ENCODE measurements at regions not wholly inside any gene's neighbourhood (a gene's known extent, or its start where the extent isn't known, plus 50 kb on each side); places are given as distances from the start of the nearest gene placed in this dataset.

GRCh38 chr5:17831279-17831678 is 197.0 kb downstream of the TAF11L14 start:
- H3K27me3 ChIP-seq (replicated peaks; ENCODE audit: control insufficient read depth, insufficient read depth, low read length): no peaks in the 10 kb centered on the region
- no TSS peak for BruUV-seq (replicated peaks)
- ChIA-PET CTCF (no interaction called here), POLR2A (no interaction called here)
- DNase-seq: no peak
- Mint-ChIP-seq H3K4me1 (ENCODE audit: low read depth, unreplicated experiment) (no peaks in the 10 kb centered on the region), H3K27ac (ENCODE audit: unreplicated experiment) (no peak overlapping the region), H3K4me3 (ENCODE audit: unreplicated experiment) (no peak overlapping the region), H3K9me3 (ENCODE audit: unreplicated experiment) (no peaks in the 10 kb centered on the region), H3K36me3 (ENCODE audit: insufficient read depth, unreplicated experiment) (no peaks in the 10 kb centered on the region), H3K27me3 (ENCODE audit: insufficient read depth, unreplicated experiment) (peaks cover 3% of the 10 kb centered on the region)
- no peaks in the 10 kb centered on the region; the same call in 1 of the 2 replicates for H3K9me3 ChIP-seq
- no peak for TF ChIP-seq CTCF (IDR thresholded peaks at IDR 0.05; ENCODE audit: insufficient read depth in 1 of 2, low read depth in 1 of 2, low read length in 1 of 2, severe bottlenecking in 1 of 2, unreplicated experiment in 1 of 2)
- H3K4me1 ChIP-seq: no peaks in the 10 kb centered on the region
- intact Hi-C loops (cut with micrococcal nuclease; ENCODE audit: unreplicated experiment): no loop called here
- no peak overlapping the region for H3K4me3 ChIP-seq (ENCODE audit: low read depth, low read length)
- H3K36me3 ChIP-seq (ENCODE audit: control insufficient read depth, insufficient read depth, low read length): no peaks in the 10 kb centered on the region

- Mint-ChIP-seq H3K27me3 (ENCODE audit: insufficient read depth, unreplicated experiment) (no peaks in the 10 kb centered on the region), H3K27ac (ENCODE audit: unreplicated experiment) (no peak overlapping the region), H3K4me1 (ENCODE audit: low read depth, unreplicated experiment) (no peaks in the 10 kb centered on the region), H3K36me3 (ENCODE audit: insufficient read depth, unreplicated experiment) (no peaks in the 10 kb centered on the region), H3K9me3 (ENCODE audit: unreplicated experiment) (no peaks in the 10 kb centered on the region), H3K4me3 (ENCODE audit: unreplicated experiment) (no peak overlapping the region)
- H3K36me3 ChIP-seq (ENCODE audit: control insufficient read depth, insufficient read depth, low read length): no peaks in the 10 kb centered on the region
- CTCF ChIA-PET: no interaction called here
- H3K4me3 ChIP-seq (ENCODE audit: low read depth, low read length): no peak overlapping the region
- no peaks in the 10 kb centered on the region; the same call in 1 of the 2 replicates for H3K9me3 ChIP-seq
- intact Hi-C loops (cut with micrococcal nuclease; ENCODE audit: unreplicated experiment): no loop called here
- no peak for DNase-seq
- H3K27me3 ChIP-seq (replicated peaks; ENCODE audit: control insufficient read depth, insufficient read depth, low read length): no peaks in the 10 kb centered on the region
- no TSS peak for BruUV-seq (replicated peaks)
- POLR2A ChIA-PET: no interaction called here
- no peak for TF ChIP-seq CTCF (IDR thresholded peaks at IDR 0.05; ENCODE audit: insufficient read depth in 1 of 2, low read depth in 1 of 2, low read length in 1 of 2, severe bottlenecking in 1 of 2, unreplicated experiment in 1 of 2)
- H3K4me1 ChIP-seq: no peaks in the 10 kb centered on the region
Observed at GRCh38 chr5:17832949-17833745, 198.9 kb downstream of the TAF11L14 start.

GRCh38 chr5:17837757-17838156 is 203.5 kb downstream of the TAF11L14 start:
- TF ChIP-seq CTCF (IDR thresholded peaks at IDR 0.05; ENCODE audit: insufficient read depth in 1 of 2, low read depth in 1 of 2, low read length in 1 of 2, severe bottlenecking in 1 of 2, unreplicated experiment in 1 of 2): no peak

More at GRCh38 chr5:17837757-17838156, 203.5 kb downstream of the TAF11L14 start:
- no peak overlapping the region for H3K27ac Mint-ChIP-seq (ENCODE audit: unreplicated experiment)
- H3K4me1 Mint-ChIP-seq (ENCODE audit: low read depth, unreplicated experiment): no peaks in the 10 kb centered on the region
- H3K36me3 ChIP-seq (ENCODE audit: control insufficient read depth, insufficient read depth, low read length): no peaks in the 10 kb centered on the region
- H3K4me3 ChIP-seq (ENCODE audit: low read depth, low read length): no peak overlapping the region
- no peak for DNase-seq
- POLR2A ChIA-PET: no interaction called here
- no peaks in the 10 kb centered on the region for H3K36me3 Mint-ChIP-seq (ENCODE audit: insufficient read depth, unreplicated experiment)
- no peak overlapping the region for H3K4me3 Mint-ChIP-seq (ENCODE audit: unreplicated experiment)
- no peaks in the 10 kb centered on the region for H3K27me3 Mint-ChIP-seq (ENCODE audit: insufficient read depth, unreplicated experiment)
- CTCF ChIA-PET: no interaction called here
- H3K4me1 ChIP-seq: no peaks in the 10 kb centered on the region
- 0 out of 2 replicates have a peak, but pooled peaks cover 2% of the 10 kb centered on the region for H3K9me3 ChIP-seq
- H3K9me3 Mint-ChIP-seq (ENCODE audit: unreplicated experiment): no peaks in the 10 kb centered on the region
- H3K27me3 ChIP-seq (replicated peaks; ENCODE audit: control insufficient read depth, insufficient read depth, low read length): no peaks in the 10 kb centered on the region
- intact Hi-C loops (cut with micrococcal nuclease; ENCODE audit: unreplicated experiment): no loop called here
- no TSS peak for BruUV-seq (replicated peaks)
